VCaP (cell line): ENCODE measurements at regions not wholly inside any gene's neighbourhood (a gene's known extent, or its start where the extent isn't known, plus 50 kb on each side); places are given as distances from the start of the nearest gene placed in this dataset.

Source experiments
- H3K27ac ChIP-seq: fragments of 450-650 bp; 2 replicates; pipeline ENCODE4 v1.5.1; 2017
- TF ChIP-seq, protein P1 (sequence below): fragments of 450-650 bp; conservative IDR thresholded peaks from 2 replicates; pipeline ENCODE4 v1.5.1; 2017; ENCODE audit warnings: mild to moderate bottlenecking, moderate library complexity

- no peak overlapping the region for H3K27ac ChIP-seq
- TF ChIP-seq, protein P1, sequence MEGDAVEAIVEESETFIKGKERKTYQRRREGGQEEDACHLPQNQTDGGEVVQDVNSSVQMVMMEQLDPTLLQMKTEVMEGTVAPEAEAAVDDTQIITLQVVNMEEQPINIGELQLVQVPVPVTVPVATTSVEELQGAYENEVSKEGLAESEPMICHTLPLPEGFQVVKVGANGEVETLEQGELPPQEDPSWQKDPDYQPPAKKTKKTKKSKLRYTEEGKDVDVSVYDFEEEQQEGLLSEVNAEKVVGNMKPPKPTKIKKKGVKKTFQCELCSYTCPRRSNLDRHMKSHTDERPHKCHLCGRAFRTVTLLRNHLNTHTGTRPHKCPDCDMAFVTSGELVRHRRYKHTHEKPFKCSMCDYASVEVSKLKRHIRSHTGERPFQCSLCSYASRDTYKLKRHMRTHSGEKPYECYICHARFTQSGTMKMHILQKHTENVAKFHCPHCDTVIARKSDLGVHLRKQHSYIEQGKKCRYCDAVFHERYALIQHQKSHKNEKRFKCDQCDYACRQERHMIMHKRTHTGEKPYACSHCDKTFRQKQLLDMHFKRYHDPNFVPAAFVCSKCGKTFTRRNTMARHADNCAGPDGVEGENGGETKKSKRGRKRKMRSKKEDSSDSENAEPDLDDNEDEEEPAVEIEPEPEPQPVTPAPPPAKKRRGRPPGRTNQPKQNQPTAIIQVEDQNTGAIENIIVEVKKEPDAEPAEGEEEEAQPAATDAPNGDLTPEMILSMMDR = no peak
Measured at GRCh38 chr10:36547965-36548364, 577.4 kb upstream of the ANKRD30A start.

GRCh38 chr10:36542493-36542892 is 582.9 kb upstream of the ANKRD30A start:
- H3K27ac ChIP-seq = peak overlapping the region; percentile 39; the same call in 1 of the 2 replicates
- TF ChIP-seq, protein P1 = no peak

GRCh38 chr10:36540611-36541010 is 584.8 kb upstream of the ANKRD30A start:
- TF ChIP-seq, protein P1 = no peak
- H3K27ac ChIP-seq = no peak overlapping the region

DNA sequence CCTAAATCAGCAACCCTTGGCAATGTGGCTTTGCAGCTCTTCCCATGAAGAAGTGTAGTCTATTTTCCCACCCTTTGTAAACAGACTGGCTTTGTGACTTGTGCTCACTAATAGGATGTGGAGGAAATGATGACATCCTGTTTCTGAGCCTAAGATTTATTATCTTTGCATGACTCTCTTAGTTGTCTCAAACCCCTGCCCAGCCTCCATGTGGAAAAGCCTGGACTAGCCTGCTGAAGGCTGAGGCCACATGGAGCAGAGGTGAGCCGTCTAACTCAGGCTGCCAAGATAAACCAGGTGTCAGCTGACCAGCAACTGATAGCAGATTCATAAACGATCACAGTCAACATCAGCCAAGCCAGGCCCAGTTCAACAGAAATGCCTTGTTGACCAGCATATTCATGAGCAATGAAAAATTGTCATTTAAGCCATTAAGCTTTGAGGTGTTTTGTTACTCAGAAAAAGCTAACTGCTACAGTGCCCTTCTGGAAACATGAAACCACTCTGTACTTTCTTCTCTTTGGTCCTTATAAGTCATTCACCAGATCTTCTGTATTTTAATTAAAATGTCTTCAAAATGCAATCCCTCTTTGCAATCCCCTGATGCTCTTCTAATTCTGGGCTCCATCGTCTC is 586.3 kb upstream of the ANKRD30A start:
- TF ChIP-seq, protein P1 = peak; percentile 42
- H3K27ac ChIP-seq = peak overlapping the region; percentile 65

GRCh38 chr10:36534471-36535002 is 590.9 kb upstream of the ANKRD30A start:
- H3K27ac ChIP-seq = no peak overlapping the region
- TF ChIP-seq, protein P1 = no peak

GRCh38 chr10:36533861-36534260 is 591.5 kb upstream of the ANKRD30A start:
- TF ChIP-seq, protein P1 = no peak
- no peak overlapping the region for H3K27ac ChIP-seq

DNA sequence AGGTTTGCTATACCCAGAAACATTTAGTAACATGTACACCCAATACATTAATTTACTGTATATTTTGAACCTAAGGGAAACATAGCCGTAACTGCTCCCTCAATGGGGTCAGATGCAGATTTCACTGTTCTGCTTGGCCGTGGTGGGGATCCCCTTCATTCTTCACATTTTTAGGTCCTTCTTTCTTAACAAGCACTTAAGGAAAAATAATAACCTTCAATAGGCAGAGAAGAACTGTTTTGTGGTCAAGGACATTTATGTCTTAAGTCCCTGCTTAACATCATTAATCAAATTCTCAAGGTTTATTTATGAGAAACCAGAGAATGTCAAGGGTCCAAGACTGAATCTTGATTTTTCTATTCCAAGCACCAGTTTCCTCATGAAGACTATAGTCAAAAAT is 592.1 kb upstream of the ANKRD30A start:
- TF ChIP-seq, protein P1 = no peak
- no peak overlapping the region for H3K27ac ChIP-seq
